Breast epithelium (tissue), 3 donors: ENCODE measurements at regions not wholly inside any gene's neighbourhood (a gene's known extent, or its start where the extent isn't known, plus 50 kb on each side); places are given as distances from the start of the nearest gene placed in this dataset.

Source experiments
- CTCF ChIP-seq, 3 donors: fragments of 450-650 bp; IDR thresholded peaks; one replicate each; pipeline ENCODE4 v1.5.1; 2016 to 2017; ENCODE audit warnings: antibody characterized with exemption in 3 of 3, mild to moderate bottlenecking in 3 of 3, moderate library complexity in 3 of 3
- POLR2A ChIP-seq: fragments of 450-650 bp; IDR thresholded peaks from one replicate; pipeline ENCODE4 v1.6.1; 2016; ENCODE audit warnings: antibody characterized with exemption, mild to moderate bottlenecking, moderate library complexity
- POLR2AphosphoS5 ChIP-seq, 3 donors: sonication (generic); formaldehyde crosslinking; IDR thresholded peaks; one replicate each; pipeline ENCODE4 v1.6.1; 2017; ENCODE audit warnings: antibody characterized with exemption in 3 of 3

GRCh38 chr7:42545049-42545724 is 308.2 kb upstream of the GLI3 start:
- no peak for TF ChIP-seq CTCF (IDR thresholded peaks at IDR 0.05)
- no peak for TF ChIP-seq POLR2A
- no peak for TF ChIP-seq POLR2AphosphoS5 (IDR thresholded peaks at IDR 0.05)
